ENCODE measurements at regions not wholly inside any gene's neighbourhood (a gene's known extent, or its start where the extent isn't known, plus 50 kb on each side); places are given as distances from the start of the nearest gene placed in this dataset.
"Not testable (repeated sequence)": the region's sequence is repeated elsewhere in the genome, so short reads cannot be mapped to it uniquely, and the experiment has no call there.

DNA sequence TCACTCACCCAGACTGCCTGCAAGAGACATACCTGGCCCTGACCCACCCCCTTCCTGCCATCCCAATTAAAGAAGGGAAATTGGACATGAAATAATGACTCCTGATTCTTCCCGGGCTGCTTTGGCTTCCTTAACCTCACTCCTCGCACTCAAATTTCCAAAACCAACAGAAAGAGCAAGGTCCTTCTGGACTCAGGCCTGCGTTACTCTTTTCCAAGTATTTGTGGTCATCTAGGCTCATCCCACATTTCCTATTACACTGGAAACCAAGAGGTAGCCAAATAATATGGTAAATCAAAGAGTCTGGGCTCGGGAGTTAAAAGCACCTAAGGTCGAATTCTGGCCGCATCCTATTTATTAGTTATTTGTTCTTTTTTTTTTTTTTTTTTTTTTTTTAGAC is 359.3 kb downstream of the NPIPA8 start:
- DNase-seq = no peak

DNA sequence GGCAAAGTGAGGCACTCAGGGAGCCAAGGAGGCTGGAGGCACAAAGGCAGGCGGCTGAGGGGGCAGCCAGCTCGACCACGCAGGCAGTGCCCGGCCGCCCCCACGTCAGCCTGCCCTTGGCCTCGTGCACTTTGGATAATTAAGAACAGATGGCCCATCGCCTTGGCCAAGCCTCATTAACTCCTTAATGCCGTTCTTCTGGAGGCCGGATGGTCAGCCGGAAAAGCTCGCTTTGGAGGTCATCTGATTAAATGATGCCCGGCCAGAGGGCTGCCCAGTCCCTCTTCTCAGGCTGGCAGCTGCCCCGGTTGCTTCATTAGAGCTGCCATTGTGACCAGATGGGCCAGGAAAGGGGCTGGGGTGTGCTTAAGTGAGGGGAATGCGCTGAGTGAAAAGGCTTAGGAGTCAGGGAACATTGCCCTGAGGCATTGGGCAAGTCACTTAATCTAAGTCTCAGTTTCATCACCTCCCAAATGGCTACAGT is 364.0 kb downstream of the NPIPA8 start:
- DNase-seq = no peak

DNA sequence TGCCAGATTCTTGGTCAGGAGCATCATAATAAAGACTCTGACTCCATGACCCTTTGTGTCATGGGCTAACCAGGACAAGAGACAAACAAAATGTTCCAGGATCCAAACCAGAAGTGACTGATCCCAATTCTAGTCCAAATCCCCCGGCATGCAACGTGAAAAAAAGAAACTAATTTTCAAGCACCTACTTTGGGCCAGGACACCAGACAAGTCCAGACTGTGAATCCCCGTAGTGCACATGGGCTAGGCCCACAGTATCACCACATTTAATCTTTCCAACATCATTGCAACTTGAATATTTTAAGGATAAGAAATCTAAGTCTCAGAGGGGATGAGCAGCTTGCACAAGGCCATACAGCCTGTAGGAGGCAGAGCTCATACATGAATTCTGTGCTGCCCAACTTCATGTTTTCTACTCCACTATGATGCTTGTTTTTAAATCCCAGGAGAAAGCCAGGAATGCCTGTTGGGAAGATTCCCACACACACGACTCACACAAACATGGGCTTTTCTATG is 365.7 kb downstream of the NPIPA8 start:
- DNase-seq = no peak

- DNase-seq = no peak
These were observed 366.3 kb downstream of the NPIPA8 start for GRCh38 chr16:17970157-17970765.

DNA sequence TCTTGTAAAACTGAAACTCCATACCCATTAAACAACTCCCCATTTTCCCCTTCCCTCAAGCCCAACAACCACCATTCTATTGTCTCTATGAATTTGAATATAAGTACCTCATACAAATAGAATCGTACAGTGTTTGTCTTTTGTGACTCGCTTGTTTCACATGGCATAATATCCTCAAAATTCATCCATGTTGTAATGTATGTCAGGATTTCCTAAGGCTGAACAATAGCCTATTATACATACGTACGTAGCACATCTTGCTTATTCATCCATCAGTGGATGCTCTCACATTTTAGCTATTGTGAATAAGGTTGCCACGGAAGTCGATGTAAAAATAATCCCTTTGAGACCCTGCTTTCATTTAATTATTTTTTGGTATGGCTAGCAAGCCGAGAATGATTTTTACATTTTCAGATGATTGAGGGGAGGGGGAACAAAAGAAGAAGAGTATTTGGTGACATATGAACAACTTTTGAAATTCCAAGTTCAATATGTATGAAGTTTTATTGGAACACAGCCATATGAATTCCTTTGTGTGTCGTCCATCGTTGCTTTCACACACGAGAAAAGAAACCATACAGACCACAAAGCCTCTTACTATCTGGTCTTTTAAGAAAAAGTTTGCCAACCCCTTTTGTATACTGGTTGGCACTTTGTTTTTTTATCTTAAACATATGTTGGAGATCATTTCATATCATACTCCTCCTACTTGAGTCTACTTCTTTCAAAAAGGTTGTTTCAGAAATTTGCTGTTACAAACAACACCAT is 371.2 kb downstream of the NPIPA8 start:
- DNase-seq = no peak

GRCh38 chr16:17964196-17964595 is 372.3 kb downstream of the NPIPA8 start:
- DNase-seq = no peak

DNA sequence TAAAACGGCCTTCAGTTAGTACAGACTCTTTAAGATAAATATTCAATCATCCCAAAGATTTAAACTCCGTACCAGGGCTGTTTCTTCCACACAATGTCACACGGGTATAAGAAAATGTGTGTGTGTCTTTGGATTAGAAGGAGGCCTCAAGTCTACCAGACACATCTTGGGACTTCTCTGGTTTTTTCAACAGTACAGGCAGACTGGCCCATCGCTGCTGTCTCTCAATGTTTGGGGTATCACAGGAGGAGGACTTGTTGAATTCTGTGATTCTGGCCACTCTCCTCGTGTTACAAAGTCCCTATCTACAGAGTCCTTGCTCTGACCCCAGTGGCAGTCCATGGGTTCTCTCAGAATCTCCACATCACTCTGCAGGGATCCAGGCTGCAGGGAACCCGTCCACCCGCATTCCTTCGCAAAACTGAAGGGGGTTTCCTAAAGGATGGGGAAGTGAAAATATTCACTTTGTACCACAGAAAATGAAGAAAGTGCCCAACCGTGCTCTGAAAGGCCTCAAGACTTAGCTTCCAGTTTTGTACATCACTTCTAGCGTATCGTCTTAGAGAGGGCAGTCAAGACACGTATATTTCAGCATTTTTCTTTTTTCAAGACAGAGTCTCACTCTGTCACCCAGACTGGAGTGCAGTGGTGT is 373.2 kb downstream of the NPIPA8 start:
- no peak for DNase-seq

DNA sequence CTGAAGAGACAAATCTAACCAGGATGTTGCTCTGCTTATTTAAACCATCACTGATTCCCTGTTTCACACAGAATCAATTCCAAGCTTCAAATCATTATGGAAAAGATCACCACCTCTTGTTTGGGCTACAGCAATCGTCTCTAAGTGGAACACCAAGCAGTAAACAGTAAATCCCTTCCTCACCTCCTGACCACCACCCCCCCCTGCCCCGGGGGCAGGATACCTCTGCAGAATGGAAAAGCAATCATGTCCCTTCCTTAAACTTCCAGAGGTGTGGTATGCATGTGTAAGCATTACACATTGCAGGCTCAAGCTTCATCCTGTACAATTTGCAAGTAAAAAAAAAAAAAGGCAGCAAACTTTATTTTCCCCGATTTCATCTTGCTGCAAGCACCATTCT is 373.8 kb downstream of the NPIPA8 start:
- DNase-seq = no peak

DNA sequence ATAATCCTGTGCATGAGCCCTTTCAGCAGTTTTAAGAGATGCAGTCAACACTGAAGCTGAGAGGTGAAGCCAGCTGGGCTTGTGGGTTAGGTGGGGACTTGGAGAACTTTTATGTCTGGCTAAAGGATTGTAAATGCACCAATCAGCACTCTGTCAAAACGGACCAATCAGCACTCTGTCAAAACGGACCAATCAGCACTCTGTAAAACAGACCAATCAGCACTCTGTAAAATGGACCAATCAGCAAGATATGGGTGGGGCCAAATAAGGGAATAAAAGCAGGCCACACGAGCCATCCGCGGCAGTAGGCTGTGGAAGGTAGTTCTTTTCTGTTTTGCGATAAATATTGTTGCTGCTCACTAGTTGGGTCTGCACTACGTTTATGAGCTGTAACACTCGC is 374.7 kb downstream of the NPIPA8 start:
- DNase-seq = not testable (repeated sequence)

GRCh38 chr16:17951378-17951777 is 385.2 kb downstream of the NPIPA8 start:
- no peak for DNase-seq

DNA sequence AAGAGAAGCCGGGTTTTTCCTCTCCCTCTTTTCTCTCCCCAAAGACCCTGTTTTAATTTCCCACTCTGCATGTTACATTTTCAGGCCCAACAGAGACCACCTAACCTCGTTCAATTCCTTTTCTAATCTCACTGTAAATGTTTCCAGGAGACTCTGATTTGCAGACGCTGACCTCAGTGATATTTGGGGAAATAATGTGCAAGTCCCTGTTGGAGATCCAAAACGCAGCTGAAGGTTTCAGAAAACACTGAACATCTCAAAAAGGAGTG is 386.6 kb downstream of the NPIPA8 start:
- DNase-seq = no peak

DNA sequence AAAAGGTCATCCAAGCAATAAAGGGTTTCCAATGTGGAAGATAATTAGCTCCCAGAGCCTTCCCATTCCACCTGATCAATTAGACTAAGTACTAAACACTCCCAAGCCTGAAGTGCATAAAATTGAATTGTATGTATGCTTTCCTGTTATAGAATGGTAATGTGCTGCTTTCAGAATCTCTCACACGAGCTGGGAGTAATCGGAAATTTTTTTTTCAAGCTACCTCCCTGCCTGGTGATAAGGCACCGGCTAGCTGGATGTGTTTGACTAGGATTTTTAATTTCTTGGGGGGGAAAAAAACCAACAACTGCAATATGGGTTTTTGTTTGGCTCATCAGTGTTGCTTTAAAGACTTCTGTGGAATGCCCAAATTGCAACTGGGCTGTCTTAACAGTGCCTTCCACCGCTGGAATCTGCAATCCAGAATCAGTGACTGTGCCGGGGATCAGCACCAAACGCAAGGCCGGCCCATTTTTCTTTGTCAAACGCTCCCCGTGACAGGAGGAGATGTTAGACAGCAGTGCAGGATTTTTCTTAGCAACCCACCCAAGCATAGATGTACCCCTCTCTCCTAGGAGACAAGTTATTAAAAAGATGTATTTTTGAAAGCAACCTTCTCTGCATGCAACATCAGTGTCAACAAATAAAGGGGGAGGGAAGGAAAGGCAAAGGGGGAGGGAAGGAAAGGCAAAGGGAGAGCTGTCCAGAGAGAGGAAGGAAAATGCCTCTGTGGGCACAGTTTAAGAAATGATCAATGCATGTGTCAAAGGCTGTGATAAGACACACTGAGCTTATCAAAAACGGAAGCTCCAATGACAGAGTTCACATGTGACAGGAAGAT is 387.2 kb downstream of the NPIPA8 start:
- DNase-seq = no peak

DNA sequence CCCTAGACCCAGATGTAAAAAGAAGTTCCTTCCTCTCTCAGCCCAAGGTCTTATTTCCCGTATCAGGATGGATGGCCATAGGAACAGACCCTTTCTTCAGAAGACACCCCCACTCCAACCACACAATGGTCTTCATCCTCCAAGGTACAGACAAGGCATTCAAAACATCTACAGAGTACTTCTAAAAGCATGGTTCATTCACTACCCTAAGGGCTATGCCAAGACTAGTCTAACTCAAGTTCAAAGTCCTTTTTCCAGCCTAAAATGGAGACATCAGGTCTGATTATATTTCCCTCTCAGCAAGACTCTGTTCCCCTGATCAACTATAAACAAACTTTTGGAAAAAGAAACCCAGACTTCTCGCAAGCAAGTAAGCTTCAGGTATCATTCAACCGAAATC is 388.9 kb downstream of the NPIPA8 start:
- DNase-seq = no peak

DNA sequence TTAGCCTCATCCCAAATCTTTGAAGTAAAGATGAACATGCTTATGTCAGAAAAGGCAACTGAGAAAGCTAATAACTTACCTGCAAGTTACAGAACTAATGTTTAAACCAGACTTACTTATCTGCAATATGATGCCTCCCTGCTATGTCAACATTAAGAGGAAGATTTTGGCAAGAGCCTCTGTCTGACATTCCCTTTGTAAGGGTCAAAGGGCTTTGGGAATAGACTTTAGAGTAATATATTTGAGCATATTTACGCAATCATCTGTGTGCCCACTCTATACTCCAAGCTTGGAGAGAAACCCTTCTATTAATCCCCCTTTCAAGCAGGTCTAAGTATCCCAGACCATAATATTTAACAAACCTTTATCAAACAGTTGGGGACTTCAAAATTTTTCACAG is 389.4 kb downstream of the NPIPA8 start:
- DNase-seq = no peak

DNA sequence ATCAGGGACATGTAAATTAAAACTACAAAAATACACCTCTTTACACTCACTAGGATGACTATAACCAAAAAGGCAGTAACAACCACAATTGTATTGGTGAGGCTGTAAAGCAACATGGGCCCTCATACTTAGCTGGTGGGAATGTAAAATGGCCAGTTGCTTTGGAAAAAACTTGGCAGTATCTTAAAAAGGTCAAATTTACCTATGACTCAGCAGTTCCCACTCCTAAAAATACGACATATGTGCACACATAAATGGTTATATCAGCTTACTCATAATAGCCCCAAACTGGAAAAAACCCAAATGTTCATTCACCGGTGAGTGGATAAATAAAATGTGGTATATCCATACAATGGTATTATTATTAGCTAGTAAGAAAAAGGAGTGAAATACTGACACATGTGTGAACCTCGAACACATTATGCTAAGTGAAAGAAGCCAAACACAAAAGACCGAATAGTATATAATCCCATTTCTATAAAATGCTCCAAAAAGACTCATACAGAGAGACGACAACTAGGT is 391.4 kb downstream of the NPIPA8 start:
- no peak for DNase-seq

DNA sequence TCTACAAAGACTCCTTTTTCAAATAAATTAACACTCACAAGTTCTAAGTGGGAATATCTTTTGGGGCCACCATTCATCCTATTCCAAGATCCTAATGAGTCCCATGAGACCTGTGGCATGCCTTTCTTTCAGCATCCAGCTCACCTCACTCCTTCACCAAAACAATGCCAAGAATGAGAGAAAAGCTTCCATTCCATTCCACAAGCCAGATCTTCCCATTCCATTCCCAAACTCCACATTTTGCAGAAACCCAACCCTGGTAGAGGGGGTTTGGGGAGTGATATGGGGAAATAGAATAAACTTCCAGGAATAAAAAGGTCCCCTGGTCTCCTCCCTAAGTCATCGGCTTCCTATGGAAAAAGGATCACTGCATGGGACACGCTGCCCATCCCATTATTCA is 392.2 kb downstream of the NPIPA8 start:
- DNase-seq = no peak

GRCh38 chr16:17942067-17942466 is 394.5 kb downstream of the NPIPA8 start:
- DNase-seq = no peak

- no peak for DNase-seq
These were observed 395.8 kb downstream of the NPIPA8 start for GRCh38 chr16:17940584-17941364.

DNA sequence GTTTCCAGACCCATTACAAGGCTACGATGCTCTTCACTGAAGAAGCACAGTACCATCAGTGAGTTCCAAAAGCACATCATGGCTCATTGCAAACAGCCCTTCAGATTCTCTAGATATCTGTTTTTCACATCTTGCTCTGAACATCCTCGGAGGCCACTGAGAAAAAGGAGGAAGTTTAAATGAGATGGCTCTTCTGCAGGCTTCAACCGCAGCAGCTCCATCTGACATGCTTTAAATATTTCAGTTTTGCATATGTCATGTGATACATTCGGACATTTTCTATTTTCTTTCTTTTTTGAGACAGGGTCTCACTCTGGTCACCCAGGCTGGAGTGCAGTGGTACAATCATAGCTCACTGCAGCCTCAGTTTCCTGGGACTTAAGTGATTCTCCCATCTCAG is 396.8 kb downstream of the NPIPA8 start:
- DNase-seq = no peak

GRCh38 chr16:17939122-17939536 is 397.4 kb downstream of the NPIPA8 start:
- DNase-seq = no peak

DNA sequence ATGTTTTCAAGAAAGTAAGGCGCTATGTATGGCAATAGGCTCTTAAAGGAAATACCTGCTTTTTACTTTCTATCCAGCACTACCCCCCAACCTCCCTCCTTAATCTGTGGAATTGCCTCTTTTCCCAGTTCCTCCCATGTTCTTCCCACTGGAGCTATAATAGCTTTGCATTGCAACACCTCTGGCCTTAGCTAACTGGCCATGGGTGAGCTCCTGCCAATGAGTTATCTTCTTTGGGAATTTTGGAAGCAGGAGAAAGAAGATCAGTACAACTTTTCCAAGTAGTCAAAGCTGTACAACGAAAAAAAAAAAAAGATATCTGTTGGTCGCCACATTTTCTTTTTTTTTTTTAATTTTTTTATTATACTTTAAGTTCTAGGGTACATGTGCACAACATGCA is 398.0 kb downstream of the NPIPA8 start:
- no peak for DNase-seq

DNA sequence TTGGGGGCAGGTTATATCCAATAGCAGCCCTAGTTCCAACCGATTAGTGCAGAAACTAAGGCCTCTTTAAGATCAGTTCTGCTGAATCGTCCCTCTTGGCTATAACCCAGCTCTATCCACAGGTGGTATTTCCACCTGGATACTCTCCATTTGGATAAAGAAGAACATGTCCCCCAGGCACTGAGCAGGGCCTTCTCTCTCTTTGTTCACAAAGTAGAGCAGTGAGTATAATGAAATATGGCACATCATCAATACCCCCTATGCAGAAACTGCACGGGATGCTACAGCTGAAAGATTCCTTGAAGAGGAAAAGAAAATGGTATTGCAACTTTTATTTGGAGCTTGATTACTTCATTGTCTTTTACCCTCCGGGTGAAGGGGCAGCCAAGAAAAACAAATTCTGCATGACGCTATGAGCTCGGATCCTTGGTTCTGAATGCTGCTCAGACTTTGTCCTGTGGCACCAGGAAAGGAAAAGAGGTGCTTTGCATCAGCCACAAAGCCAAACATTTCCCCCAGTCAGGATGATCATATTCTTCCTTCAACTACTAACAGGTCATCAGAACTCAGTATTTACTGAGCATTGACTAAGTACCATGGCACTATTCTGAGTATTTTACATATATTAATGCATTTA is 399.7 kb downstream of the NPIPA8 start:
- no peak for DNase-seq

Measured in stimulated activated CD4-positive, alpha-beta T cell treated with anti-CD3 and anti-CD28 coated beads, Interleukin-1b, Interleukin-23, amount 100 ng/mL, for 48 hours (primary cell).